ENCODE measurements at regions not wholly inside any gene's neighbourhood (a gene's known extent, or its start where the extent isn't known, plus 50 kb on each side); places are given as distances from the start of the nearest gene placed in this dataset.

DNA sequence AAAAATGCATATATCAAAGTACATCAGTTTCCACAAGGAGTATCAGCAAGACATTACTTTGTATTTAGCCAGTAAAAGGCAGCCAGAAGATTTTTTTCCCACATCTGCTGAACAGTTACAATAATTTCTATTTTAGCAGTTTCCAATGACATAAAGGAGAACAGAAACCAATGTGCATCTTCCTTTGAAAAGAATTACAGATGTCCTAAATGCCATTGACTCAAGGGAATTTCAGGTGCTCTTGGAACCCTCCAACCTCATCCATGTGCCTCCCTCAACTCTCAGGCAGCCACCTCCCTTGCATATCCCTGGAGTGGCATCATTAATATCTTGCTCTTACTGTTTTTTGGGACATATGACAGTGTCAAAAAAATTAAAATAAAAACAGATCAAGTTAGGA lies 62.2 kb upstream of the ST8SIA1 start:
- ChIA-PET CTCF (no interaction called here), POLR2A (no interaction called here)
- TF ChIP-seq, protein P1, sequence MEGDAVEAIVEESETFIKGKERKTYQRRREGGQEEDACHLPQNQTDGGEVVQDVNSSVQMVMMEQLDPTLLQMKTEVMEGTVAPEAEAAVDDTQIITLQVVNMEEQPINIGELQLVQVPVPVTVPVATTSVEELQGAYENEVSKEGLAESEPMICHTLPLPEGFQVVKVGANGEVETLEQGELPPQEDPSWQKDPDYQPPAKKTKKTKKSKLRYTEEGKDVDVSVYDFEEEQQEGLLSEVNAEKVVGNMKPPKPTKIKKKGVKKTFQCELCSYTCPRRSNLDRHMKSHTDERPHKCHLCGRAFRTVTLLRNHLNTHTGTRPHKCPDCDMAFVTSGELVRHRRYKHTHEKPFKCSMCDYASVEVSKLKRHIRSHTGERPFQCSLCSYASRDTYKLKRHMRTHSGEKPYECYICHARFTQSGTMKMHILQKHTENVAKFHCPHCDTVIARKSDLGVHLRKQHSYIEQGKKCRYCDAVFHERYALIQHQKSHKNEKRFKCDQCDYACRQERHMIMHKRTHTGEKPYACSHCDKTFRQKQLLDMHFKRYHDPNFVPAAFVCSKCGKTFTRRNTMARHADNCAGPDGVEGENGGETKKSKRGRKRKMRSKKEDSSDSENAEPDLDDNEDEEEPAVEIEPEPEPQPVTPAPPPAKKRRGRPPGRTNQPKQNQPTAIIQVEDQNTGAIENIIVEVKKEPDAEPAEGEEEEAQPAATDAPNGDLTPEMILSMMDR (IDR thresholded peaks at IDR 0.05; ENCODE audit: control extremely low read depth, extremely low read depth, low read depth, missing control alignments): no peak
- no peak for DNase-seq (ENCODE audit: extremely low spot score)

DNA sequence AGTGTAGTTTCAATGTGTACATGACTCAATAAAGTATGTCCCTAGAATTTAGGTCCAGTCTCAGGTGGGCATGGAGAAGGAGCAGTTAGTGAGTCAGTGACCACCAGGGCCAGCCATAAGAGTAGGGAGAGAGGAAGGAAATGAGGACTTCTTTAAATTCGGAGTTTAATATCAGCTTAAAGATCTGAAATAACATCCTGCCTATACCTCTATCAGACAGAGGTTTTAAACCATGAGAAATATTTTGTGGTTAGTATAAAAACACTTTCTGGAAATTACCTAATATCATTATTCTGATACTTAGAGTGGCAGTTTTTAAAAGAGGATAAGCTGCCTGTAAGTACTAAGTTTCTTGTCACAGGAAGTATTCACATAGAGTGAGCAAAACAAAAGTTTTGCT lies 61.7 kb upstream of the ST8SIA1 start:
- ChIA-PET POLR2A (no interaction called here), CTCF (no interaction called here)
- no peak for DNase-seq (ENCODE audit: extremely low spot score)
- TF ChIP-seq, protein P1 (IDR thresholded peaks at IDR 0.05; ENCODE audit: control extremely low read depth, extremely low read depth, low read depth, missing control alignments): no peak

DNA sequence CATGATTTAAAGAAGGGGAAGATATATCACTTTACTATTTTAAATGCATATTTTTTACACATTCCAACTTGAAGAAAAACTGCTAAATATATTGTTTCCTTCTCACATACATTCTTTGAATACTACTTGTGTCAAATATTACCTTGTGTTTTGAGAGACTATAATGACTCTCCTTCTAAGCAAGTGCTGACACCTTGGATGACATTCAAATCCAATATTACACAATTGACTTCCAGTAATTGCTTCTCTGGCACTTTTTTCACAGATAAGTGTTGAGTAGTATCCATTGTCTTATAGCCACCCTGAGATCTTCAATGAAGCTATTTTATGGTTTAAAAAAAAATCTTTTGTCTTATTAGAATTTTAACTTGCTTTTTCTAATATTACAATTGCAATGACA lies 61.2 kb upstream of the ST8SIA1 start:
- no peak for DNase-seq (ENCODE audit: extremely low spot score)
- TF ChIP-seq, protein P1 (IDR thresholded peaks at IDR 0.05; ENCODE audit: control extremely low read depth, extremely low read depth, low read depth, missing control alignments): no peak
- POLR2A ChIA-PET: no interaction called here
- CTCF ChIA-PET: interaction anchor here (1.2 kb wide), 1 partner anchor 17 kb away, joined by 3 read pairs; no protein-coding TSS in a partner anchor
